Left forelimb (tissue), 1 donor: ENCODE measurements at regions not wholly inside any gene's neighbourhood (a gene's known extent, or its start where the extent isn't known, plus 50 kb on each side); places are given as distances from the start of the nearest gene placed in this dataset.

Experiments
- DNase-seq: peaks from one replicate; pipeline ENCODE4 v3.0.0-alpha.2; 2018; ENCODE audit warnings: low spot score

GRCh38 chr15:46548989-46549388 is 914.2 kb downstream of the SQOR start:
- DNase-seq: no peak

GRCh38 chr15:46552316-46552715 is 917.5 kb downstream of the SQOR start:
- no peak for DNase-seq

- DNase-seq: no peak
Observed at GRCh38 chr15:46555547-46555946, 920.7 kb downstream of the SQOR start.

- no peak for DNase-seq
Observed at GRCh38 chr15:46556010-46556409, 921.2 kb downstream of the SQOR start.

GRCh38 chr15:46556559-46557379 is 921.9 kb downstream of the SQOR start:
- DNase-seq: no peak

- no peak for DNase-seq
Observed at GRCh38 chr15:46567968-46568367, 933.1 kb downstream of the SQOR start.

- no peak for DNase-seq
Observed at GRCh38 chr15:46569781-46570180, 935.0 kb downstream of the SQOR start.

- no peak for DNase-seq
Observed at GRCh38 chr15:46576646-46577395, 942.0 kb downstream of the SQOR start.

GRCh38 chr15:46577767-46578166 is 942.9 kb downstream of the SQOR start:
- no peak for DNase-seq

GRCh38 chr15:46580487-46580886 is 945.7 kb downstream of the SQOR start:
- DNase-seq: no peak

GRCh38 chr15:46580924-46581323 is 946.1 kb downstream of the SQOR start:
- DNase-seq: no peak

- DNase-seq: no peak
Observed at GRCh38 chr15:46589088-46589487, 954.3 kb downstream of the SQOR start.

- no peak for DNase-seq
Observed at GRCh38 chr15:46591462-46591861, 956.6 kb downstream of the SQOR start.

GRCh38 chr15:46595016-46595415 is 960.2 kb downstream of the SQOR start:
- DNase-seq: no peak

- no peak for DNase-seq
Observed at GRCh38 chr15:46607077-46607476, 972.2 kb downstream of the SQOR start.

GRCh38 chr15:46616033-46616432 is 981.2 kb downstream of the SQOR start:
- DNase-seq: no peak

GRCh38 chr15:46617507-46617906 is 982.7 kb downstream of the SQOR start:
- no peak for DNase-seq

- no peak for DNase-seq
Observed at GRCh38 chr15:46618984-46619383, 984.2 kb downstream of the SQOR start.

GRCh38 chr15:46620392-46621013 is 985.7 kb downstream of the SQOR start:
- DNase-seq: no peak

GRCh38 chr15:46622851-46623250 is 988.0 kb downstream of the SQOR start:
- DNase-seq: no peak

- no peak for DNase-seq
Observed at GRCh38 chr15:46636206-46636605, 1001.4 kb downstream of the SQOR start.

GRCh38 chr15:46644501-46645481 is 1010.0 kb downstream of the SQOR start:
- no peak for DNase-seq
